Choroid plexus epithelial cell (primary cell): ENCODE measurements at regions not wholly inside any gene's neighbourhood (a gene's known extent, or its start where the extent isn't known, plus 50 kb on each side); places are given as distances from the start of the nearest gene placed in this dataset.

Source experiments
- DNase-seq: peaks from one replicate; pipeline ENCODE4 v3.0.0-alpha.2; 2010; ENCODE audit warnings: low read depth
- H3K4me3 ChIP-seq: 2 replicates; pipeline ENCODE4 v1.5.1; 2011; ENCODE audit warnings: low read depth, mild to moderate bottlenecking, control low read depth, low read length, moderate library complexity
- TF ChIP-seq, protein P1 (sequence below): conservative IDR thresholded peaks from 2 replicates; pipeline ENCODE4 v1.5.1; 2011; ENCODE audit warnings: low read depth, mild to moderate bottlenecking, control low read depth, inconsistent platforms, low read length, moderate library complexity

DNA sequence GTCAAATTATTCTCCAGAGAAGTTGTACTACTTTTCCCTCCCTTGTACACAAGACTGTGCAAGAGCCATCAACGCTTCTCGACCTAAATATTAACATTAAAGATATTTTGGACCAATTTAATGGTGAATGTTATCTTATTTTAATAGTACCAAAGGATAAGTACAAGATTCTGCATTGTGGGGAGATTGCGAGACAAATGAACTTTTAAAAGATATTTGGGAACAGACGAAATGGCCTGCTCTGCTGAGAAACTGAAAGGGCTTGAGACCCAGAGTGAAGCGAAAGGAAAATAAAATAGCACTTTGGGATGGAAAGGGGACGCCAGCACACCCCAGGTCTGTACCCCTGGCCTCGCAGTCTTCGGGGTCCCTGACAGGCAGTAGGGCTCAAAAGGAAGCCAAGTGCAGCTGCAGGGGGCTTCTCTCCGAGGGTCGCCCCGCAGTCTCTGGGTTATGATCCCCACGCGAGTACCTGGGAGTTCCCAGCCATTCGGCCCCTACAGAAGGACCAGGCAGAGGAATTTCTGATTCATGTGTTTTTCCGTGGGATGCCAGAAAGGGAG, 97.6 kb upstream of the VGLL3 start:
- TF ChIP-seq, protein P1, sequence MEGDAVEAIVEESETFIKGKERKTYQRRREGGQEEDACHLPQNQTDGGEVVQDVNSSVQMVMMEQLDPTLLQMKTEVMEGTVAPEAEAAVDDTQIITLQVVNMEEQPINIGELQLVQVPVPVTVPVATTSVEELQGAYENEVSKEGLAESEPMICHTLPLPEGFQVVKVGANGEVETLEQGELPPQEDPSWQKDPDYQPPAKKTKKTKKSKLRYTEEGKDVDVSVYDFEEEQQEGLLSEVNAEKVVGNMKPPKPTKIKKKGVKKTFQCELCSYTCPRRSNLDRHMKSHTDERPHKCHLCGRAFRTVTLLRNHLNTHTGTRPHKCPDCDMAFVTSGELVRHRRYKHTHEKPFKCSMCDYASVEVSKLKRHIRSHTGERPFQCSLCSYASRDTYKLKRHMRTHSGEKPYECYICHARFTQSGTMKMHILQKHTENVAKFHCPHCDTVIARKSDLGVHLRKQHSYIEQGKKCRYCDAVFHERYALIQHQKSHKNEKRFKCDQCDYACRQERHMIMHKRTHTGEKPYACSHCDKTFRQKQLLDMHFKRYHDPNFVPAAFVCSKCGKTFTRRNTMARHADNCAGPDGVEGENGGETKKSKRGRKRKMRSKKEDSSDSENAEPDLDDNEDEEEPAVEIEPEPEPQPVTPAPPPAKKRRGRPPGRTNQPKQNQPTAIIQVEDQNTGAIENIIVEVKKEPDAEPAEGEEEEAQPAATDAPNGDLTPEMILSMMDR = peak; percentile 8
- DNase-seq = peak; percentile 23
- peak overlapping the region; percentile 70 for H3K4me3 ChIP-seq

DNA sequence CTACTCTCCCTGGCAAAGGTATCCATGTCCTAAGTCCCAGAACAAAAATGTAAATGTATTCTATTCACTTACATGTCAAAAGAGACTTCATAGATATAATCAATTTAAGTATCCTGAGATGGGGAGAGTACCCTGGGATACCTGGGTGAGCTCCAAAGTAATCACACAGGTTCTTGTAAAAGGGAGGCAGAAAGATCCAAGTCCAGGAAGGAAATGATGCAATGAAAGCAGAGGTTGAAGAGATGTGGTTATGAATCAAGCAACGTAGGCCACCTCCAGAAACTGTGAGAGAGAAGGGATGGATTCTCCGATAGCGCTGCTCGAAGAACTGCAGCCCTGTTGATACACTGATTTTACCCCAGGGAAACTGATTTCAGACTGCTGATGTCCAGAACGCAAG, 93.9 kb upstream of the VGLL3 start:
- DNase-seq = peak; percentile 67
- TF ChIP-seq, protein P1 = no peak
- H3K4me3 ChIP-seq = no peak overlapping the region

DNA sequence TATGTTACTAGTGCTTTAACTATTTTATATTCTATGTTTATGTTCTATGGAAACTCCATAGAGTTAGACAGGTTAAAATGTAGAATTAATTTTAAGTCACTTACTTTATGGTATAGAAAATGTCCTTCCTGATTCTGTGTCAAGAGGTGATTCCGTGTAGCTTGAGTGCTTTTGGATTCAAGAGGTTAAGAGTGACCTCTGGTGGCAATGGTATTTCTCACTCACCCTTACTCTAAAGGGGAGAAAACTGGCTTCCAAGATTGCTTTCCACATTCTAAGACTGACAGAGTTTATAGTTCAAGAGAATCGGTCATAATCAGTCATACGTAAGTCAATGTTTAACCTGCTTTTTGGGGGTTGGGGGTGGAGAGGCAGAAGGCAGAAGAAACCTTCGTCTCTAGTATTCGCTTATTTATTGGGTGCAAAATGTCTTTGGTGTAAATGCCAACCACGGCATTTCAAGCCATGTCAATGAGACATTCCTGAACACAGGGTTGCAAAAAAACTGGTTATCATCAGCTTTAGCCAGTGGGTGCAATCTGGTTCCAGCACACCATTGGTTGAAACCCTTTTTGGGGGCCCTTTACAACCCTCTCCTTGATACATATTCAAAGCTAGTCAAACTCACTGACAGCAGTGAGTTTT, 92.0 kb upstream of the VGLL3 start:
- H3K4me3 ChIP-seq = no peak overlapping the region
- DNase-seq = peak; percentile 88
- TF ChIP-seq, protein P1 = peak; percentile 76

DNA sequence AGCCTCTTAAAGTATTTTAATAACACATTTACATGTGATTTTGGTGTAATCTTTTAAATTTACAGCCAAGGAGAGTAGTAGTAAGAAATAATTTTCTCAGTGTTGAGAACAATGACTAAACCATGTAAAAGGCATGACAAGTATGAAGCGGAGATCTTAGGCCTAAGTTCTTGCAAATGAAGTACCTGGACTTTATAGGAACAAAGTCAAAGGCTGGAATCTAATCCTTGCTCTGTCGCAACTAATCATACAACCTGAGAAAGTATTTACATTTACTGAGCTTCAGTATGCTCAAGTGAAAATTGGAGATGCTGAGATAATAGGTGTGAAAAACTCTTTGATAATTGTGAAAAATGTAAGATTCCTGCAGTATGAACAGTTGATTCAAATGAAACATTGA, 86.4 kb upstream of the VGLL3 start:
- TF ChIP-seq, protein P1 = no peak
- DNase-seq = no peak

DNA sequence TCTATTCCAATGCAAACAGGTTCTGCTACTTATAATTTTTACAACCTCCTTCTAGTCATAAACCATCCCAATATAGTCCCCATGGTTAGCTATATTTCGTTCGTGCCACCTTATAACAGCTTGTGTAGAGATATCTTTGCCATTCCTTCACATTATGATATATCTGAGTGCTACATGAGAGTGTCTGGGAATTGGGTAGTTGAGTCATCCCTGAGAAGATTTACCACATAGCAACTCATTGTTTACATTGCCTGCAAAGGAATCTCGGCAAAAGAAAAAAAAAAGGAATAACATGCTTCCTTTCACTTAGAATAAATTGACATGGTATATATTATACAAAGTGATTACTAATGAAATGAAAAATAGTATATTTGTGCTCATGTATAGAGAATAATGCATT, 86.0 kb upstream of the VGLL3 start:
- peak; percentile 89 for DNase-seq
- TF ChIP-seq, protein P1 = no peak
- H3K4me3 ChIP-seq = no peak overlapping the region

More for the DNA sequence above, 86.4 kb upstream of the VGLL3 start:
- H3K4me3 ChIP-seq = no peak overlapping the region

DNA sequence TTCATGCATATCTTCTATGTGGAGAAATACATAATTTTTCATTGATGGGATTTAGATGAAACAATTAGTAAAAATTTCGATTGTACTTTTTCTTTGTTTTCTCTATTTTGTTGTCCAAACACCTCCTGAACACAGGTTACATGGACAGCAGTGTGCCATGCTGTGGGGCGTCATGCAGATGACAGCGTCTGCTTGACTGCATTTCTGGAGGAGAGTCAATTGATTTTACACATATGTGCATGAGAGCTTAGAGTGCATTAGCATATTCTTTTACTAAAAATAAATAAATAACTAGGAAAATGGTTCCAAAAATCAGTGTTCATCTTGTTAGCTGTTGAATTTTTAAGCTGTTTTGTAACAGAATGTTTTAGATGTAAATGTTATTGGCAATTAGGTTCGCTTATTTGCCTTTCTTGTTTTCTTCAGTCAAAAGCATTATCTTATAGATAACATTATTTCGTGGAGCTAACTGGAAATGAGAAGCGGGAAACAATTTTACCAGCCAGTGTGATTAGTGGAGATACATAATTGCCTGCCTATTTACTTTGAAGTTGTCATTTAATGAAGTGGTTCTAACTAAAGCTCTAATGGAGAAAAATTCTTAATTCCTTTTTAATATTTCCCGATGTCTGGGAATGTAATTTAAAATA, 82.7 kb upstream of the VGLL3 start:
- TF ChIP-seq, protein P1 = no peak
- no peak overlapping the region for H3K4me3 ChIP-seq
- DNase-seq = no peak
